Endothelial cell of umbilical vein (primary cell): ENCODE measurements at regions not wholly inside any gene's neighbourhood (a gene's known extent, or its start where the extent isn't known, plus 50 kb on each side); places are given as distances from the start of the nearest gene placed in this dataset.
"Not testable (repeated sequence)": the region's sequence is repeated elsewhere in the genome, so short reads cannot be mapped to it uniquely, and the experiment has no call there.

ENCODE experiments used
- BruUV-seq: library from RNA; stranded (reverse); fragments of 400-500 nt; replicated peaks from 2 replicates; lab custom pipeline; 2021; lab: Mats Ljungman, UMichigan
- CTCF ChIA-PET: fragments of 300-600, 350-600 bp; sonication (Branson Sonifier 250); formaldehyde crosslinking; loops from one replicate; lab custom pipeline; 2021; ENCODE audit warnings: antibody characterized with exemption, inconsistent platforms; lab: Charles Lee
- POLR2A ChIA-PET: fragments of 300-600, 350-600 bp; sonication (Branson Sonifier 250); formaldehyde crosslinking; loops from one replicate; lab custom pipeline; 2021; ENCODE audit warnings: antibody characterized with exemption, inconsistent platforms; lab: Charles Lee
- DNase-seq: peaks from one replicate; pipeline ENCODE4 v3.0.0-alpha.2; 2011; ENCODE audit warnings: low read depth, low spot score
- FAIRE-seq: peaks from 2 replicates; lab custom pipeline; 2011; peaks lifted over from hg19 to GRCh38; lab: Jason Lieb, UNC
- H2AFZ ChIP-seq: 2 replicates; pipeline ENCODE4 v1.6.0; 2012; ENCODE audit warnings: low read depth, low read length, control low read depth, inconsistent platforms
- H3K27ac ChIP-seq: 2 replicates; pipeline ENCODE4 v1.5.1; 2011; ENCODE audit warnings: low read depth, mild to moderate bottlenecking, control low read depth, low read length, moderate library complexity; ENCODE audit not compliant: insufficient read depth
- H3K27me3 ChIP-seq, 2 experiments: 2 replicates each; pipeline versions ENCODE4 v1.6.0 to v1.6.1; 2011; ENCODE audit warnings: low read length in 2 of 2, mixed read lengths in 1 of 2; ENCODE audit not compliant: control insufficient read depth in 2 of 2, insufficient read depth in 2 of 2
- H3K36me3 ChIP-seq, 2 experiments: 2 replicates in 1 of 2; 3 replicates in 1 of 2; pipeline ENCODE4 v1.5.1; 2011; ENCODE audit warnings: low read length in 2 of 2, mild to moderate bottlenecking in 1 of 2, moderate library complexity in 1 of 2; ENCODE audit not compliant: control insufficient read depth in 2 of 2, insufficient read depth in 2 of 2; ENCODE audit errors: extremely low read depth in 1 of 2
- H3K4me1 ChIP-seq: 3 replicates; pipeline ENCODE4 v1.5.1; 2011; ENCODE audit warnings: mild to moderate bottlenecking, low read length; ENCODE audit not compliant: control insufficient read depth, insufficient read depth; ENCODE audit errors: extremely low read depth
- H3K4me2 ChIP-seq: 2 replicates; pipeline ENCODE4 v1.6.1; 2011; ENCODE audit warnings: low read length, control low read depth, mixed read lengths; ENCODE audit not compliant: insufficient read depth
- H3K4me3 ChIP-seq, 3 experiments: fragments of 200-600 bp in 1 of 3; sonication (generic), shearing (Covaris generic) in 1 of 3; replicated peaks in 1 of 3; 2 replicates each; pipeline ENCODE4 v1.5.1; 2011 to 2016; ENCODE audit warnings: control low read depth in 3 of 3, low read length in 3 of 3, mild to moderate bottlenecking in 2 of 3, inconsistent platforms in 1 of 3, low read depth in 1 of 3, moderate library complexity in 1 of 3; ENCODE audit not compliant: insufficient read depth in 1 of 3
- H3K79me2 ChIP-seq: 2 replicates; pipeline ENCODE4 v1.6.0; 2012; ENCODE audit warnings: low read length, inconsistent platforms; ENCODE audit not compliant: control insufficient read depth, insufficient read depth
- H3K9ac ChIP-seq: replicated peaks from 2 replicates; pipeline ENCODE3; 2011; ENCODE audit warnings: low read length, control low read depth; ENCODE audit not compliant: insufficient read depth; ENCODE audit errors: extremely low read depth
- H3K9me1 ChIP-seq: replicated peaks from 3 replicates; pipeline ENCODE4 v1.6.0; 2011; ENCODE audit warnings: mild to moderate bottlenecking, low read length; ENCODE audit not compliant: control insufficient read depth, insufficient read depth; ENCODE audit errors: extremely low read depth
- H3K9me3 ChIP-seq: replicated peaks from 2 replicates; pipeline ENCODE4 v1.5.1; 2012; ENCODE audit warnings: low read length, inconsistent platforms; ENCODE audit not compliant: control insufficient read depth, insufficient read depth
- H4K20me1 ChIP-seq: replicated peaks from 2 replicates; pipeline ENCODE3; 2011; ENCODE audit warnings: mild to moderate bottlenecking, low read length; ENCODE audit not compliant: control insufficient read depth, insufficient read depth; ENCODE audit errors: extremely low read depth
- EZH2 ChIP-seq: IDR thresholded peaks from 2 replicates; pipeline ENCODE4 v1.6.1; 2012; ENCODE audit warnings: borderline replicate concordance, low read depth, mild to moderate bottlenecking, moderate library complexity, low read length, inconsistent platforms; ENCODE audit not compliant: severe bottlenecking
- FOS ChIP-seq: IDR thresholded peaks from 2 replicates; pipeline ENCODE4 v1.6.1; 2011; ENCODE audit warnings: mild to moderate bottlenecking, low read length, moderate library complexity, borderline replicate concordance; ENCODE audit not compliant: insufficient read depth
- GATA2 ChIP-seq: IDR thresholded peaks from 2 replicates; pipeline ENCODE4 v1.7.0; 2011; ENCODE audit warnings: low read depth, mild to moderate bottlenecking, moderate library complexity, mixed read lengths, low read length; ENCODE audit not compliant: insufficient read length, insufficient read depth
- JUN ChIP-seq: IDR thresholded peaks from 2 replicates; pipeline ENCODE4 v1.6.1; 2011; ENCODE audit warnings: borderline replicate concordance, low read depth; ENCODE audit not compliant: insufficient read length, insufficient read depth
- MYC ChIP-seq: IDR thresholded peaks from one replicate; pipeline ENCODE4 v1.6.1; 2011; ENCODE audit warnings: mild to moderate bottlenecking, low read depth, low read length
- POLR2A ChIP-seq: IDR thresholded peaks from 2 replicates; pipeline ENCODE4 v1.6.1; 2012; ENCODE audit warnings: low read depth, mild to moderate bottlenecking, control low read depth, low read length
- POLR2AphosphoS5 ChIP-seq: IDR thresholded peaks from 2 replicates; pipeline ENCODE4 v1.6.1; 2012; ENCODE audit warnings: low read depth, mild to moderate bottlenecking, control low read depth, low read length, moderate library complexity; ENCODE audit not compliant: insufficient read depth
- dilution Hi-C: fragments of 300-500 bp; cut with MboI; formaldehyde crosslinking; loops from one replicate; pipeline ENCODE4 v1.15.0; 2019; ENCODE audit warnings: low sequenced_read_pairs; ENCODE audit not compliant: extremely low pct_ligation_motif_present
- intact Hi-C: fragments of 100-400 bp; cut with micrococcal nuclease; formaldehyde crosslinking; loops from one replicate; pipeline ENCODE4 v1.10.0; 2022
- TF ChIP-seq, protein P1 (sequence below): IDR thresholded peaks from 2 replicates; pipeline ENCODE4 v1.6.1; 2011; ENCODE audit not compliant: insufficient read depth, insufficient read length
- TF ChIP-seq, protein P2 (sequence below), 2 donors: IDR thresholded peaks; 1 replicate in 1 of 2; 2 replicates in 1 of 2; pipeline ENCODE4 v1.5.1; 2011; ENCODE audit warnings: low read length in 2 of 2, mild to moderate bottlenecking in 2 of 2, moderate library complexity in 2 of 2, control low read depth in 1 of 2, inconsistent platforms in 1 of 2, low read depth in 1 of 2; ENCODE audit not compliant: insufficient read depth in 1 of 2; ENCODE audit errors: extremely low read depth in 1 of 2

GRCh38 chr2:82330155-82330554, 2025.6 kb upstream of the LRRTM1 start:
- H3K36me3 ChIP-seq, result no peaks in the 10 kb centered on the region
- dilution Hi-C loops, result no loop called here
- intact Hi-C loops, result no loop called here
- POLR2A ChIA-PET, result no interaction called here
- FAIRE-seq (no peak), DNase-seq (no peak)
- H3K4me2 ChIP-seq, result no peak overlapping the region
- no peak overlapping the region for H3K27ac ChIP-seq
- no peaks in the 10 kb centered on the region for H3K27me3 ChIP-seq
- TF ChIP-seq JUN (no peak), FOS (no peak), POLR2AphosphoS5 (no peak), POLR2A (no peak), EZH2 (no peak), GATA2 (no peak), MYC (no peak)
- TF ChIP-seq, protein P1, sequence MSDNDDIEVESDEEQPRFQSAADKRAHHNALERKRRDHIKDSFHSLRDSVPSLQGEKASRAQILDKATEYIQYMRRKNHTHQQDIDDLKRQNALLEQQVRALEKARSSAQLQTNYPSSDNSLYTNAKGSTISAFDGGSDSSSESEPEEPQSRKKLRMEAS, result no peak
- TF ChIP-seq, protein P2, sequence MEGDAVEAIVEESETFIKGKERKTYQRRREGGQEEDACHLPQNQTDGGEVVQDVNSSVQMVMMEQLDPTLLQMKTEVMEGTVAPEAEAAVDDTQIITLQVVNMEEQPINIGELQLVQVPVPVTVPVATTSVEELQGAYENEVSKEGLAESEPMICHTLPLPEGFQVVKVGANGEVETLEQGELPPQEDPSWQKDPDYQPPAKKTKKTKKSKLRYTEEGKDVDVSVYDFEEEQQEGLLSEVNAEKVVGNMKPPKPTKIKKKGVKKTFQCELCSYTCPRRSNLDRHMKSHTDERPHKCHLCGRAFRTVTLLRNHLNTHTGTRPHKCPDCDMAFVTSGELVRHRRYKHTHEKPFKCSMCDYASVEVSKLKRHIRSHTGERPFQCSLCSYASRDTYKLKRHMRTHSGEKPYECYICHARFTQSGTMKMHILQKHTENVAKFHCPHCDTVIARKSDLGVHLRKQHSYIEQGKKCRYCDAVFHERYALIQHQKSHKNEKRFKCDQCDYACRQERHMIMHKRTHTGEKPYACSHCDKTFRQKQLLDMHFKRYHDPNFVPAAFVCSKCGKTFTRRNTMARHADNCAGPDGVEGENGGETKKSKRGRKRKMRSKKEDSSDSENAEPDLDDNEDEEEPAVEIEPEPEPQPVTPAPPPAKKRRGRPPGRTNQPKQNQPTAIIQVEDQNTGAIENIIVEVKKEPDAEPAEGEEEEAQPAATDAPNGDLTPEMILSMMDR (IDR thresholded peaks at IDR 0.05; ENCODE audit: extremely low read depth in 1 of 2, insufficient read depth in 1 of 2, low read depth in 1 of 2, low read length in 2 of 2), result no peak
- CTCF ChIA-PET, result no interaction called here
- H3K4me1 ChIP-seq, result no peaks in the 10 kb centered on the region
- H3K9me3 ChIP-seq, result no peaks in the 10 kb centered on the region
- H3K9ac ChIP-seq, result no peak overlapping the region
- no peak overlapping the region for H2AFZ ChIP-seq
- H3K9me1 ChIP-seq, result no peaks in the 10 kb centered on the region
- H3K4me3 ChIP-seq, result no peak overlapping the region
- BruUV-seq, result no TSS peak
- H3K79me2 ChIP-seq, result no peaks in the 10 kb centered on the region
- no peaks in the 10 kb centered on the region for H4K20me1 ChIP-seq

DNA sequence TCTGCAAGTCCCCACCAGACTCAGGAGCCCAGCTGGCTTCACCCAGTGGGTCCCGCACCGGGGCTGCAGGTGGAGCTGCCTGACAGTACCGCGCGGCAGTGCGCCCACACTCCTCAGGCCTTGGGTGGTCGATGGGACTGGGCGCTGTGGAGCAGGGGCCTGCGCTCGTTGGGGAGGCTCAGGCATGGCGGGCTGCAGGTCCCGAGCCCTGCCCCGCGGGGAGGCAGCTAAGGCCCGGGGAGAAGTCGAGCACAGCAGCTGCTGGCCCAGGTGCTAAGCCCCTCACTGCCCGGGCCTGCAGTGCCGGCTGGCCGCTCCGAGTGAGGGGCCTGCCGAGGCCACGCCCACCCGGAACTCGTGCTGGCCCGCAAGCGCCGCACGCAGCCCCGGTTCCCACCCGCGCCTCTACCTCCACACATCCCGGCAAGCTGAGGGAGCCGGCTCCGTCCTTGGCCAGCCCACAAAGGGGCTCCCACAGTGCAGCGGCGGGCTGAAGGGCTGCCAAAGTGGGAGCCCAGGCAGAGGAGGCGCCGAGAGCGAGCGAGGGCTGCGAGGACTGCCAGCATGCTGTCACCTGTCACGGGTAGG, 2021.7 kb upstream of the LRRTM1 start:
- BruUV-seq, intact Hi-C loops: not testable (repeated sequence)

More for the DNA sequence above, 2021.7 kb upstream of the LRRTM1 start:
- DNase-seq, H3K79me2 ChIP-seq, FAIRE-seq, H3K36me3 ChIP-seq, H3K4me3 ChIP-seq, H2AFZ ChIP-seq, H3K9me3 ChIP-seq, H3K27ac ChIP-seq, H3K27me3 ChIP-seq, H4K20me1 ChIP-seq, dilution Hi-C loops, H3K4me1 ChIP-seq, CTCF ChIA-PET, H3K9me1 ChIP-seq, POLR2A ChIA-PET, H3K4me2 ChIP-seq, H3K9ac ChIP-seq: not testable (repeated sequence)
